ENCODE measurements at regions not wholly inside any gene's neighbourhood (a gene's known extent, or its start where the extent isn't known, plus 50 kb on each side); places are given as distances from the start of the nearest gene placed in this dataset.

DNA sequence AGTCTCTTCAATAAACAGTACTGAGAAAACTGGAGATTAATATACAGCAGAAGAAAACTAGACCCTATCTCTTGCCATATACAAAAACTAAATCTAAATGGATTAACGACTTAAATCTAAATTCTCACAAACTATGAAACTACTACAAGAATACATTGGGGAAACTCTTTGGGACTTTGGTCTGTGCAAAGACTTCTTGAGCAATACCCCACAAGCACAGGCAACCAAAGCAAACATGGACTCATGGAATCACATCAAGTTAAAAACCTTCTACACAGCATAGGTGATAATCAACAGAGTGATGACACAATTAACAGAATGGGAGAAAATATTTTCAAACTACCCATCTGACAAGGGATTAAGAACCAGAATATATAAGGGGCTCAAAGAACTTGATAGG is 848.2 kb upstream of the NRXN1 start:
- no peaks in the 10 kb centered on the region for H3K27me3 Mint-ChIP-seq (ENCODE audit: insufficient read depth)
- no peak overlapping the region for H3K27ac Mint-ChIP-seq
- DNase-seq: no peak

GRCh38 chr2:51866361-51866760 is 834.4 kb upstream of the NRXN1 start:
- no peak overlapping the region for H3K27ac Mint-ChIP-seq
- H3K4me3 Mint-ChIP-seq: no peak overlapping the region
- H3K9me3 Mint-ChIP-seq: peaks cover 21% of the 10 kb centered on the region
- H3K4me1 Mint-ChIP-seq (ENCODE audit: low read depth): peaks cover 12% of the 10 kb centered on the region
- DNase-seq: no peak
- no peak for TF ChIP-seq CTCF (IDR thresholded peaks at IDR 0.05)
- H3K27me3 Mint-ChIP-seq (ENCODE audit: insufficient read depth): no peaks in the 10 kb centered on the region
- H3K36me3 Mint-ChIP-seq (ENCODE audit: low read depth): peaks cover 5% of the 10 kb centered on the region; the same call in 1 of the 2 replicates

More for the DNA sequence above, 848.2 kb upstream of the NRXN1 start:
- Mint-ChIP-seq H3K36me3 (ENCODE audit: low read depth) (peaks cover 19% of the 10 kb centered on the region; the same call in 1 of the 2 replicates), H3K4me3 (no peak overlapping the region), H3K4me1 (ENCODE audit: low read depth) (no peaks in the 10 kb centered on the region), H3K9me3 (peaks cover 32% of the 10 kb centered on the region)
- no peak for TF ChIP-seq CTCF (IDR thresholded peaks at IDR 0.05)

DNA sequence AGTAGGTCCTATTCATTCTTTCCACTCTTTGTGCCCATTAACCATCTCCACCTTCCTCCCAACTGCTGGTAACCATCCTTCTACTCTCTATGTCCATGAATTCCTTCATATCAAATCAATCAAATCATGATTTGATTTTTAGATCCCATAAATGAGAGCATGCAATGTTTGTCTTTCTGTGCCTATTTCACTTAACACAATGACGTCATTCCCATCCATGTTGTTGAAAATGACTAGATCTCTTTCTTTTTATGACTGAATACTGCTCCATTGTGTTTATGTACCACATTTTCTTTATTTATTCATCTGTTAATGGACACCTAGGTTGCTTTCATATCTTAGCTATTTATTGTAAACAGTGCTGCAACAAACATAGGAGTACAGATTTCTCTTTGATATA is 827.3 kb upstream of the NRXN1 start:
- H3K4me3 Mint-ChIP-seq: no peak overlapping the region

GRCh38 chr2:51855683-51856082 is 823.8 kb upstream of the NRXN1 start:
- no peak for DNase-seq
- H3K4me1 Mint-ChIP-seq (ENCODE audit: low read depth): no peaks in the 10 kb centered on the region
- H3K27me3 Mint-ChIP-seq (ENCODE audit: insufficient read depth): peaks cover 1% of the 10 kb centered on the region; the same call in 1 of the 2 replicates
- no peak for TF ChIP-seq CTCF (IDR thresholded peaks at IDR 0.05)
- no peaks in the 10 kb centered on the region for H3K36me3 Mint-ChIP-seq (ENCODE audit: low read depth)
- H3K9me3 Mint-ChIP-seq: no peaks in the 10 kb centered on the region
- H3K4me3 Mint-ChIP-seq: no peak overlapping the region
- H3K27ac Mint-ChIP-seq: no peak overlapping the region

More for the DNA sequence above, 827.3 kb upstream of the NRXN1 start:
- Mint-ChIP-seq H3K36me3 (ENCODE audit: low read depth) (no peaks in the 10 kb centered on the region), H3K9me3 (no peaks in the 10 kb centered on the region), H3K27me3 (ENCODE audit: insufficient read depth) (no peaks in the 10 kb centered on the region; the same call in 1 of the 2 replicates), H3K27ac (no peak overlapping the region), H3K4me1 (ENCODE audit: low read depth) (no peaks in the 10 kb centered on the region)
- DNase-seq: no peak
- no peak for TF ChIP-seq CTCF (IDR thresholded peaks at IDR 0.05)

DNA sequence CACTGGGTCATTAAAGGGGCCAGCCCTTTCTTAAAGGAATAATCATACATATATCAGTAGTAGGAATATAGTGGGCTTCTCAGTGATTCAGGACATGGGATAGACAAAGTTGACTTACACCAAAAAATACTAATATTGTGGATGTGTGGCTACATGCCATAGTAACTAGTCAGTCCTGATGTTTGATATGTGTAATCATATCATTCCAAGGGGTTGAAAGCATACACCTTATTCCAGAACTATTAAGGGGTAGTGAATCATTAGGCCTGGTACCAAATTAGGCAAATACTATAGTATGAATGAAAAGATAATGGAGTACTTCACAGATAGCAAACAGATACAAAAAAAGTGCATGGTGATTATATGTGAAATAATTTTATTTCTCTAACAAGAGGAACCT is 814.9 kb upstream of the NRXN1 start:
- Mint-ChIP-seq H3K27ac (no peak overlapping the region), H3K27me3 (ENCODE audit: insufficient read depth) (no peaks in the 10 kb centered on the region), H3K4me3 (no peak overlapping the region), H3K36me3 (ENCODE audit: low read depth) (peaks cover 7% of the 10 kb centered on the region; the same call in 1 of the 2 replicates), H3K9me3 (peaks cover 7% of the 10 kb centered on the region; the same call in 1 of the 2 replicates), H3K4me1 (ENCODE audit: low read depth) (peaks cover 10% of the 10 kb centered on the region)
- no peak for DNase-seq
- no peak for TF ChIP-seq CTCF (IDR thresholded peaks at IDR 0.05)

DNA sequence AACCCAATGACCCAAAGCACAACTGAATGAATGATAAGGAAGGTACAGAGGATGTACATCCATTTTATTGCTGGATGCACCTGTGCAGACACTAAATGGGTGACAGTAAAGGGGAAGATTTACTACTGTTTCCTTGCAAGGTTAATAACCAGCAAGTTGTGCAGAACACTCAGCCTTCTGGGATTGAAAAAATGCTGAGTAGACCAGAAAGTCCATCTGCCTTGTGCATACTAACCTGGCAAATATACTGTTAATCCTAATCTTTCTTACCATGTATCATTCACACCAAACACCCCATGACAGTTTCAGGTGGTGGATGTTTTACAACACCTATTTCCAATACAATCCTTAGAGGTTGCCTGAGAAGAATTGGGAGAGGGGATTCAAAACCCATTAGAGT is 814.1 kb upstream of the NRXN1 start:
- Mint-ChIP-seq H3K27me3 (ENCODE audit: insufficient read depth) (no peaks in the 10 kb centered on the region), H3K4me3 (no peak overlapping the region), H3K36me3 (ENCODE audit: low read depth) (peaks cover 7% of the 10 kb centered on the region; the same call in 1 of the 2 replicates), H3K4me1 (ENCODE audit: low read depth) (peaks cover 10% of the 10 kb centered on the region), H3K9me3 (peaks cover 10% of the 10 kb centered on the region), H3K27ac (no peak overlapping the region)
- TF ChIP-seq CTCF (IDR thresholded peaks at IDR 0.05): no peak
- DNase-seq: no peak

Data from HFFc6 (cell line).